Loucy (cell line): ENCODE measurements at regions not wholly inside any gene's neighbourhood (a gene's known extent, or its start where the extent isn't known, plus 50 kb on each side); places are given as distances from the start of the nearest gene placed in this dataset.

Experiments
- H2AFZ ChIP-seq: fragments of 200-600 bp; sonication (generic); 2 replicates; pipeline ENCODE4 v1.6.0; 2016; ENCODE audit warnings: antibody characterized with exemption, mild to moderate bottlenecking, low read length, moderate library complexity
- H3F3A ChIP-seq: fragments of 200-600 bp; 2 replicates; pipeline ENCODE4 v1.6.0; 2016; ENCODE audit warnings: antibody characterized with exemption, low read depth, mild to moderate bottlenecking
- H3K27me3 ChIP-seq: fragments of 200-600 bp; sonication (generic); 2 replicates; pipeline ENCODE4 v1.6.1; 2014; ENCODE audit warnings: low read length, mild to moderate bottlenecking; ENCODE audit not compliant: insufficient read depth, poor library complexity, severe bottlenecking
- H3K36me3 ChIP-seq: fragments of 200-600 bp; sonication (generic); 2 replicates; pipeline ENCODE4 v1.6.1; 2016; ENCODE audit warnings: low read length; ENCODE audit not compliant: insufficient read depth
- H3K4me1 ChIP-seq: fragments of 200-600 bp; sonication (generic); 2 replicates; pipeline ENCODE4 v1.5.1; 2014; ENCODE audit warnings: low read length, mild to moderate bottlenecking; ENCODE audit not compliant: insufficient read depth, poor library complexity, severe bottlenecking
- H3K4me2 ChIP-seq: fragments of 200-600 bp; sonication (generic); 2 replicates; pipeline ENCODE4 v1.6.0; 2014; ENCODE audit warnings: antibody characterized with exemption, low read length, low read depth, mild to moderate bottlenecking; ENCODE audit not compliant: poor library complexity, severe bottlenecking
- H3K4me3 ChIP-seq: fragments of 200-600 bp; sonication (generic); 2 replicates; pipeline ENCODE4 v1.5.1; 2014; ENCODE audit warnings: low read length, mild to moderate bottlenecking, mixed read lengths; ENCODE audit not compliant: poor library complexity, severe bottlenecking
- H3K79me2 ChIP-seq: fragments of 200-600 bp; sonication (generic); 2 replicates; pipeline ENCODE4 v1.6.1; 2014; ENCODE audit warnings: low read length; ENCODE audit not compliant: insufficient read depth
- H3K9ac ChIP-seq: fragments of 200-600 bp; sonication (generic); 2 replicates; pipeline ENCODE4 v1.6.0; 2014; ENCODE audit warnings: mild to moderate bottlenecking, low read depth, low read length, moderate library complexity; ENCODE audit not compliant: poor library complexity, severe bottlenecking
- H3K9me2 ChIP-seq: fragments of 200-600 bp; sonication (generic); replicated peaks from 2 replicates; pipeline ENCODE4 v1.6.1; 2016; ENCODE audit warnings: low read depth, low read length, mixed read lengths
- H3K9me3 ChIP-seq: fragments of 200-600 bp; sonication (generic); 2 replicates; pipeline ENCODE4 v1.6.1; 2014; ENCODE audit warnings: mild to moderate bottlenecking, antibody characterized with exemption, low read length, low read depth; ENCODE audit not compliant: insufficient read depth
- H4K20me1 ChIP-seq: fragments of 200-600 bp; sonication (generic); 2 replicates; pipeline ENCODE4 v1.6.0; 2014; ENCODE audit warnings: antibody characterized with exemption, low read length, mild to moderate bottlenecking; ENCODE audit not compliant: insufficient read depth, poor library complexity, severe bottlenecking
- CTCF ChIP-seq: fragments of 200-600 bp; sonication (generic); conservative IDR thresholded peaks from 2 replicates; pipeline ENCODE4 v1.5.1; 2014; ENCODE audit warnings: mild to moderate bottlenecking, antibody characterized with exemption, low read length
- EZH2phosphoT487 ChIP-seq: fragments of 200-600 bp; IDR thresholded peaks from 2 replicates; pipeline ENCODE4 v1.6.1; 2018; ENCODE audit warnings: antibody characterized with exemption, mild to moderate bottlenecking, moderate library complexity, borderline replicate concordance

GRCh38 chr5:171682801-171683200 lies 102.8 kb upstream of the SMIM23 start:
- Histone ChIP-seq H3K4me1 (peaks cover 5% of the 10 kb centered on the region), H3K9ac (no peak overlapping the region), H3K4me3 (no peak overlapping the region), H4K20me1 (no peaks in the 10 kb centered on the region), H2AFZ (no peak overlapping the region), H3K79me2 (no peaks in the 10 kb centered on the region), H3K9me3 (no peaks in the 10 kb centered on the region), H3F3A (no peaks in the 10 kb centered on the region), H3K27me3 (no peaks in the 10 kb centered on the region), H3K4me2 (no peak overlapping the region), H3K9me2 (no peaks in the 10 kb centered on the region), H3K36me3 (no peaks in the 10 kb centered on the region)
- TF ChIP-seq EZH2phosphoT487 (no peak), CTCF (no peak)

- H3K27me3 ChIP-seq, result no peaks in the 10 kb centered on the region
- H3K4me1 ChIP-seq, result peaks cover 5% of the 10 kb centered on the region
- no peaks in the 10 kb centered on the region for H3F3A ChIP-seq
- H2AFZ ChIP-seq, result no peak overlapping the region
- no peaks in the 10 kb centered on the region for H3K9me2 ChIP-seq
- H3K4me2 ChIP-seq, result no peak overlapping the region
- no peaks in the 10 kb centered on the region for H3K79me2 ChIP-seq
- no peaks in the 10 kb centered on the region for H3K9me3 ChIP-seq
- no peak overlapping the region for H3K9ac ChIP-seq
- no peaks in the 10 kb centered on the region for H4K20me1 ChIP-seq
- TF ChIP-seq CTCF (no peak), EZH2phosphoT487 (no peak)
- H3K4me3 ChIP-seq, result no peak overlapping the region
- H3K36me3 ChIP-seq, result no peaks in the 10 kb centered on the region
These were observed 101.4 kb upstream of the SMIM23 start for GRCh38 chr5:171684169-171684568.

GRCh38 chr5:171688696-171689495 lies 96.7 kb upstream of the SMIM23 start:
- no peaks in the 10 kb centered on the region for H3K9me2 ChIP-seq

More at GRCh38 chr5:171688696-171689495, 96.7 kb upstream of the SMIM23 start:
- Histone ChIP-seq H3K9ac (no peak overlapping the region), H3K4me3 (no peak overlapping the region), H3K4me1 (no peaks in the 10 kb centered on the region), H3K4me2 (no peak overlapping the region), H3K9me3 (no peaks in the 10 kb centered on the region), H3F3A (no peaks in the 10 kb centered on the region), H2AFZ (no peak overlapping the region), H3K79me2 (no peaks in the 10 kb centered on the region), H3K36me3 (no peaks in the 10 kb centered on the region), H4K20me1 (no peaks in the 10 kb centered on the region), H3K27me3 (no peaks in the 10 kb centered on the region)
- TF ChIP-seq CTCF (no peak), EZH2phosphoT487 (no peak)
